ENCODE measurements at regions not wholly inside any gene's neighbourhood (a gene's known extent, or its start where the extent isn't known, plus 50 kb on each side); places are given as distances from the start of the nearest gene placed in this dataset.

DNA sequence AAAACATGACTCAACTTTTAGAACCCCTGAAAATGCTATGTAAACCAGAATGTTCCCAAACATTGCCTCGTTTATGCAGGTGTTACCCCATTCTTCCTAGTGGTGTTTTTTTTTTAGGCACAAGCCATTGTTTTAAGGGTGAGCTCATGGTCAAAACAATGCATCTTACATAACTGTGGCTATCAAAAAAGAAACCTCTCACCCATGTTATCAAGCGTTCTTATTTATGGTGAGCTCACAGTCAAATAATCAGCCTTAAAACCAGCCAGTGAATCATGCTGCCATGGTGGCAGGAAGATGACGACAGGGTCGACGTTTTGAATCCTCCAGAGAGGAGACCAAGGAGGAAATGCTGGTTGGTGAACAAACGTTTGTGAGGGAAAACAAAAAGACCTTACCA, 195.2 kb downstream of the KDR start:
- FAIRE-seq (no peak), DNase-seq (no peak)
- intact Hi-C loops (cut with DNase I): no loop called here
- TF ChIP-seq, protein P1, sequence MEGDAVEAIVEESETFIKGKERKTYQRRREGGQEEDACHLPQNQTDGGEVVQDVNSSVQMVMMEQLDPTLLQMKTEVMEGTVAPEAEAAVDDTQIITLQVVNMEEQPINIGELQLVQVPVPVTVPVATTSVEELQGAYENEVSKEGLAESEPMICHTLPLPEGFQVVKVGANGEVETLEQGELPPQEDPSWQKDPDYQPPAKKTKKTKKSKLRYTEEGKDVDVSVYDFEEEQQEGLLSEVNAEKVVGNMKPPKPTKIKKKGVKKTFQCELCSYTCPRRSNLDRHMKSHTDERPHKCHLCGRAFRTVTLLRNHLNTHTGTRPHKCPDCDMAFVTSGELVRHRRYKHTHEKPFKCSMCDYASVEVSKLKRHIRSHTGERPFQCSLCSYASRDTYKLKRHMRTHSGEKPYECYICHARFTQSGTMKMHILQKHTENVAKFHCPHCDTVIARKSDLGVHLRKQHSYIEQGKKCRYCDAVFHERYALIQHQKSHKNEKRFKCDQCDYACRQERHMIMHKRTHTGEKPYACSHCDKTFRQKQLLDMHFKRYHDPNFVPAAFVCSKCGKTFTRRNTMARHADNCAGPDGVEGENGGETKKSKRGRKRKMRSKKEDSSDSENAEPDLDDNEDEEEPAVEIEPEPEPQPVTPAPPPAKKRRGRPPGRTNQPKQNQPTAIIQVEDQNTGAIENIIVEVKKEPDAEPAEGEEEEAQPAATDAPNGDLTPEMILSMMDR (IDR thresholded peaks at IDR 0.05; ENCODE audit: borderline replicate concordance, extremely low read depth, insufficient read depth): no peak
- no peak overlapping the region for H3K27ac ChIP-seq (ENCODE audit: low read depth in 2 of 2, low read length in 2 of 2)
- H3K4me1 ChIP-seq (ENCODE audit: control insufficient read depth in 2 of 3, insufficient read depth in 2 of 3, low read depth in 1 of 3, low read length in 3 of 3): no peaks in the 10 kb centered on the region
- no peaks in the 10 kb centered on the region for H3K36me3 ChIP-seq (ENCODE audit: control insufficient read depth in 2 of 3, insufficient read depth in 3 of 3, low read length in 3 of 3)
- no peak overlapping the region for H3K9ac ChIP-seq (ENCODE audit: low read length in 3 of 3)
- no peaks in the 10 kb centered on the region for H3K27me3 ChIP-seq (ENCODE audit: control insufficient read depth, insufficient read depth, low read length)
- peaks cover 0 to 7% (median 0%) of the 10 kb centered on the region in 3 donors for H3K9me3 ChIP-seq (ENCODE audit: control insufficient read depth in 2 of 3, insufficient read depth in 1 of 3, low read length in 3 of 3)
- no peak overlapping the region for H3K4me3 ChIP-seq (ENCODE audit: low read length in 3 of 3)

DNA sequence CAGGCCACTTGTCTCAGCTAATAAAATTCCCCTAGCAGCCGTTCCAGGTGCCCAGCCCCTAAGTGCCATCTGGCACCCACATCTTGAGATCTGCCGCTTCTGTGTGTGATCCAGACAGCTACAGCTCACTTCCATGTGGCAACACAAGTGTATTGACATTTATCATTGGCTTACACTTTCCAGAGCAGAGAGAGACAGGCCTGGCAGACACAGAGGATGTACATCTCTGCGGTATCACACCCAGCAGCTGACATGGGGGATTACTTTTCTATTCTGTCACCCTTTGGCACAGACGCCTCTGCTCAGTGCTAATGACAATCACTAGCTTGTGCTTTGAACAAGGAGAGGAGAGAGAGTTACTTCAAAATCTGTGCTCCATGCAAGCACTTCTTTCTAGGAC, 195.9 kb downstream of the KDR start:
- TF ChIP-seq, protein P1 (IDR thresholded peaks at IDR 0.05; ENCODE audit: borderline replicate concordance, extremely low read depth, insufficient read depth): no peak
- no peaks in the 10 kb centered on the region for H3K27me3 ChIP-seq (ENCODE audit: control insufficient read depth, insufficient read depth, low read length)
- no peaks in the 10 kb centered on the region for H3K36me3 ChIP-seq (ENCODE audit: control insufficient read depth in 2 of 3, insufficient read depth in 3 of 3, low read length in 3 of 3)
- H3K9ac ChIP-seq (ENCODE audit: low read length in 3 of 3): no peak overlapping the region
- no peak overlapping the region for H3K27ac ChIP-seq (ENCODE audit: low read depth in 2 of 2, low read length in 2 of 2)
- no peak overlapping the region for H3K4me3 ChIP-seq (ENCODE audit: low read length in 3 of 3)
- H3K9me3 ChIP-seq (ENCODE audit: control insufficient read depth in 2 of 3, insufficient read depth in 1 of 3, low read length in 3 of 3): peaks cover 0 to 13% (median 0%) of the 10 kb centered on the region in 3 donors
- H3K4me1 ChIP-seq (ENCODE audit: control insufficient read depth in 2 of 3, insufficient read depth in 2 of 3, low read depth in 1 of 3, low read length in 3 of 3): no peaks in the 10 kb centered on the region
- no peak for FAIRE-seq
- DNase-seq: no peak
- intact Hi-C loops (cut with DNase I): no loop called here

DNA sequence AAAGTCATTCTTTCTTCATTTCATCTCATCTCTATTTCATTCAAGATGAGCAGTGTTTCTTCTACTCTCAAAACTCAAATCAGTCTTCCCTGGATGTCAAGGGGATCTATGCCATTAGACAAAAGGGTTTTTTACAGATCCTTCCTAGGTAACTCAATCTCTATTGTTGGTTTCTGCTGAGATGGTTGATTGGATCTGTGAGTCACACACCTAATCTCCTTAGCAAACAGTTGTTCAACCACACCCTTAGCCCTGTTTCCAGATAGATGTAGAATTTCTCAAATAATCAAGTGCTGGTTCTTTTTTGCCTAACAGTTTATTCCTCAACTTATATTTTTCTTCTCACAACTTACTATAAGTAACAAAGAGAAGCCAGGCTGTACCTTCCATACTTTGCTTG, 200.5 kb downstream of the KDR start:
- H3K4me1 ChIP-seq (ENCODE audit: control insufficient read depth in 2 of 3, insufficient read depth in 2 of 3, low read depth in 1 of 3, low read length in 3 of 3): no peaks in the 10 kb centered on the region
- no peak overlapping the region for H3K9ac ChIP-seq (ENCODE audit: low read length in 3 of 3)
- intact Hi-C loops (cut with DNase I): no loop called here
- H3K4me3 ChIP-seq (ENCODE audit: low read length in 3 of 3): no peak overlapping the region
- no peaks in the 10 kb centered on the region for H3K36me3 ChIP-seq (ENCODE audit: control insufficient read depth in 2 of 3, insufficient read depth in 3 of 3, low read length in 3 of 3)
- no peaks in the 10 kb centered on the region for H3K27me3 ChIP-seq (ENCODE audit: control insufficient read depth, insufficient read depth, low read length)
- no peak for DNase-seq
- H3K9me3 ChIP-seq (ENCODE audit: control insufficient read depth in 2 of 3, insufficient read depth in 1 of 3, low read length in 3 of 3): peaks cover 0 to 17% (median 0%) of the 10 kb centered on the region in 3 donors
- FAIRE-seq: no peak
- H3K27ac ChIP-seq (ENCODE audit: low read depth in 2 of 2, low read length in 2 of 2): no peak overlapping the region
- TF ChIP-seq, protein P1 (IDR thresholded peaks at IDR 0.05; ENCODE audit: borderline replicate concordance, extremely low read depth, insufficient read depth): no peak

DNA sequence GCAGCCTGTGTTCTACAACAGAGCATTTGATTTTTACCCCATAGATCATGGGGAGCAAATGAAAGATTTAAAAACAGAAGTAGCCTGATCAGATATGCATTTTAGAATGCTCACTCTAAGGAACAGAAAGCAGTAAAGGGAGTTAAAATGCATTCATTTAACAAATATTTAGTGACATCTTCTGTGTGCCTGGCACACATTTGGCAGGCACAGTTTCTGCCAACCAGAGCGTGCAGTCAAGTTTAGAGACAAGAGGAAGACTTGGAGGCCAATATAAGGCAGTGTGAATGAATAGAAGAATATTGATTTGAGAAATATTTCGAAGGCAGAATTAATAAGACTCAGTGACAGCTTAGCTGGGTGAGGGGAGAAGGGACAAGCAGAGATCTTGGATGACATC, 210.1 kb downstream of the KDR start:
- Histone ChIP-seq H3K27ac (ENCODE audit: low read depth in 2 of 2, low read length in 2 of 2) (no peak overlapping the region), H3K36me3 (ENCODE audit: control insufficient read depth in 2 of 3, insufficient read depth in 3 of 3, low read length in 3 of 3) (no peaks in the 10 kb centered on the region), H3K4me1 (ENCODE audit: control insufficient read depth in 2 of 3, insufficient read depth in 2 of 3, low read depth in 1 of 3, low read length in 3 of 3) (peaks cover 0 to 5% (median 0%) of the 10 kb centered on the region in 3 donors), H3K9ac (ENCODE audit: low read length in 3 of 3) (no peak overlapping the region), H3K9me3 (ENCODE audit: control insufficient read depth in 2 of 3, insufficient read depth in 1 of 3, low read length in 3 of 3) (no peaks in the 10 kb centered on the region), H3K27me3 (ENCODE audit: control insufficient read depth, insufficient read depth, low read length) (no peaks in the 10 kb centered on the region), H3K4me3 (ENCODE audit: low read length in 3 of 3) (no peak overlapping the region)
- TF ChIP-seq, protein P1 (IDR thresholded peaks at IDR 0.05; ENCODE audit: borderline replicate concordance, extremely low read depth, insufficient read depth): no peak
- no peak for FAIRE-seq
- no peak for DNase-seq
- intact Hi-C loops (cut with DNase I): no loop called here
